GM23338 (cell line): ENCODE measurements at regions not wholly inside any gene's neighbourhood (a gene's known extent, or its start where the extent isn't known, plus 50 kb on each side); places are given as distances from the start of the nearest gene placed in this dataset.
"Not testable (repeated sequence)": the region's sequence is repeated elsewhere in the genome, so short reads cannot be mapped to it uniquely, and the experiment has no call there.

Experiments
- ATAC-seq: fragments of 200-7000 bp; cut with Tn5 transposase; 3 replicates; pipeline ENCODE4 v1.9.1; 2020
- DNase-seq: peaks from one replicate; pipeline ENCODE4 v3.0.0-alpha.2; 2015; ENCODE audit warnings: low spot score
- H2AFZ ChIP-seq: fragments of 200-600 bp; sonication (generic); 2 replicates; pipeline ENCODE4 v1.8.0; 2016; ENCODE audit warnings: antibody characterized with exemption, mild to moderate bottlenecking, moderate library complexity
- H3F3A ChIP-seq: fragments of 200-600 bp; sonication (generic); replicated peaks from 2 replicates; pipeline ENCODE4 v1.8.0; 2017; ENCODE audit warnings: antibody characterized with exemption, mixed run types, low read depth
- H3K27ac ChIP-seq: fragments of 200-600 bp; sonication (generic); 2 replicates; pipeline ENCODE4 v1.6.1; 2016; ENCODE audit warnings: low read depth
- H3K27me3 ChIP-seq: fragments of 200-600 bp; sonication (generic); 2 replicates; pipeline ENCODE4 v1.8.0; 2016; ENCODE audit warnings: mild to moderate bottlenecking, mixed run types, moderate library complexity; ENCODE audit not compliant: insufficient read depth
- H3K36me3 ChIP-seq: fragments of 200-600 bp; sonication (generic); 2 replicates; pipeline ENCODE4 v1.8.0; 2016; ENCODE audit warnings: mild to moderate bottlenecking; ENCODE audit not compliant: insufficient read depth
- H3K4me1 ChIP-seq: fragments of 200-600 bp; sonication (generic); 2 replicates; pipeline ENCODE4 v1.8.0; 2016; ENCODE audit warnings: mild to moderate bottlenecking, moderate library complexity; ENCODE audit not compliant: insufficient read depth
- H3K4me2 ChIP-seq: fragments of 200-600 bp; sonication (generic); 2 replicates; pipeline ENCODE4 v1.7.1; 2017; ENCODE audit warnings: mixed run types
- H3K4me3 ChIP-seq: fragments of 200-600 bp; sonication (generic); 2 replicates; pipeline ENCODE4 v1.6.1; 2016; ENCODE audit warnings: mixed run types
- H3K79me2 ChIP-seq: fragments of 200-600 bp; sonication (generic); replicated peaks from 2 replicates; pipeline ENCODE4 v1.8.0; 2017; ENCODE audit warnings: mild to moderate bottlenecking; ENCODE audit not compliant: insufficient read depth
- H3K9me2 ChIP-seq: fragments of 200-600 bp; sonication (generic); 2 replicates; pipeline ENCODE4 v1.8.0; 2017; ENCODE audit not compliant: insufficient read depth
- H4K20me1 ChIP-seq: fragments of 200-600 bp; sonication (generic); replicated peaks from 2 replicates; pipeline ENCODE4 v1.8.0; 2017; ENCODE audit warnings: mild to moderate bottlenecking; ENCODE audit not compliant: insufficient read depth
- H3K27ac Mint-ChIP-seq: 2 replicates; pipeline ENCODE4 v1.8.0; 2020; ENCODE audit warnings: inconsistent platforms, mild to moderate bottlenecking, moderate library complexity, mixed read lengths
- H3K27me3 Mint-ChIP-seq: 3 replicates; pipeline ENCODE4 v1.8.0; 2022; ENCODE audit warnings: low read depth, mild to moderate bottlenecking, moderate library complexity, mixed read lengths, inconsistent platforms; ENCODE audit not compliant: insufficient read depth, poor library complexity
- H3K36me3 Mint-ChIP-seq: 3 replicates; pipeline ENCODE4 v1.8.0; 2021; ENCODE audit warnings: low read depth, mild to moderate bottlenecking, inconsistent platforms, moderate library complexity, mixed read lengths
- H3K4me1 Mint-ChIP-seq: 3 replicates; pipeline ENCODE4 v1.8.0; 2020; ENCODE audit warnings: mild to moderate bottlenecking, inconsistent platforms, mixed read lengths
- H3K4me3 Mint-ChIP-seq: 3 replicates; pipeline ENCODE4 v1.8.0; 2021; ENCODE audit warnings: moderate library complexity, mild to moderate bottlenecking, inconsistent platforms, mixed read lengths
- H3K9me3 Mint-ChIP-seq: 3 replicates; pipeline ENCODE4 v1.8.0; 2020; ENCODE audit warnings: moderate library complexity, mild to moderate bottlenecking, inconsistent platforms, mixed read lengths
- CREB1 ChIP-seq: fragments of 250-450 bp; sonication (Bioruptor Pico); IDR thresholded peaks from 2 replicates; pipeline ENCODE4 v1.5.0; 2020; ENCODE audit warnings: low read depth, mild to moderate bottlenecking, moderate library complexity
- ZNF114 ChIP-seq: fragments of 250-450 bp; sonication (Bioruptor Pico); IDR thresholded peaks from 2 replicates; pipeline ENCODE4 v1.5.0; 2020; ENCODE audit warnings: mild to moderate bottlenecking, moderate library complexity
- TF ChIP-seq, protein P1 (sequence below): fragments of 250-450 bp; sonication (Bioruptor Pico); IDR thresholded peaks from 2 replicates; pipeline ENCODE4 v1.5.0; 2020; ENCODE audit warnings: mild to moderate bottlenecking, moderate library complexity

DNA sequence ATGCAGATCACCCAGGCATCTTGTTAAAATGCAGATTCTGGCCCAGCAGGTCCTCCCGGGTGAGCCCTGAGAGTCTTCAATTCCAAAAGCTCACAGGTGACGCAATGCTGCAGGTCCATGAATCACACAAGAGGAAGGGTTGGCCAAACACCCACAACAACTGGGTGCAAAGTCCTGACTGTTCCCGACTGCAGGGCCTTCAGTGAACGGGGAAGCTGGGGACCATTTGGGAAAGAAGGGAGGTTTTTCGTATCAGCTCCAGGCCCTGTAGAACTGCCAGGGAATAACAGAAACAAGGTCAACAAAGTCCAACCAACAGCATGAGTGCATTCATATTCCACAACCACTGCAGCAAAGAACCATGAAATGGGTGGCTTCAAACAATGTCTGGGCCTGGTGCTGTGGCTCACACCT is 106.1 kb upstream of the ROPN1B start:
- not testable (repeated sequence) for H3K9me2 ChIP-seq, H3K4me1 ChIP-seq, H3K4me3 ChIP-seq, H2AFZ ChIP-seq, H4K20me1 ChIP-seq, ATAC-seq, H3K79me2 ChIP-seq, H3K27me3 ChIP-seq, H3K4me3 Mint-ChIP-seq, H3K36me3 ChIP-seq, H3F3A ChIP-seq
- peak; percentile 30 for DNase-seq
- TF ChIP-seq ZNF114 (CRISPR knock-in tag) (0 out of 2 replicates have a peak, but pooled peaks have one; percentile 18), CREB1 (0 out of 2 replicates have a peak, but pooled peaks have one; percentile 48)
- TF ChIP-seq, protein P1, sequence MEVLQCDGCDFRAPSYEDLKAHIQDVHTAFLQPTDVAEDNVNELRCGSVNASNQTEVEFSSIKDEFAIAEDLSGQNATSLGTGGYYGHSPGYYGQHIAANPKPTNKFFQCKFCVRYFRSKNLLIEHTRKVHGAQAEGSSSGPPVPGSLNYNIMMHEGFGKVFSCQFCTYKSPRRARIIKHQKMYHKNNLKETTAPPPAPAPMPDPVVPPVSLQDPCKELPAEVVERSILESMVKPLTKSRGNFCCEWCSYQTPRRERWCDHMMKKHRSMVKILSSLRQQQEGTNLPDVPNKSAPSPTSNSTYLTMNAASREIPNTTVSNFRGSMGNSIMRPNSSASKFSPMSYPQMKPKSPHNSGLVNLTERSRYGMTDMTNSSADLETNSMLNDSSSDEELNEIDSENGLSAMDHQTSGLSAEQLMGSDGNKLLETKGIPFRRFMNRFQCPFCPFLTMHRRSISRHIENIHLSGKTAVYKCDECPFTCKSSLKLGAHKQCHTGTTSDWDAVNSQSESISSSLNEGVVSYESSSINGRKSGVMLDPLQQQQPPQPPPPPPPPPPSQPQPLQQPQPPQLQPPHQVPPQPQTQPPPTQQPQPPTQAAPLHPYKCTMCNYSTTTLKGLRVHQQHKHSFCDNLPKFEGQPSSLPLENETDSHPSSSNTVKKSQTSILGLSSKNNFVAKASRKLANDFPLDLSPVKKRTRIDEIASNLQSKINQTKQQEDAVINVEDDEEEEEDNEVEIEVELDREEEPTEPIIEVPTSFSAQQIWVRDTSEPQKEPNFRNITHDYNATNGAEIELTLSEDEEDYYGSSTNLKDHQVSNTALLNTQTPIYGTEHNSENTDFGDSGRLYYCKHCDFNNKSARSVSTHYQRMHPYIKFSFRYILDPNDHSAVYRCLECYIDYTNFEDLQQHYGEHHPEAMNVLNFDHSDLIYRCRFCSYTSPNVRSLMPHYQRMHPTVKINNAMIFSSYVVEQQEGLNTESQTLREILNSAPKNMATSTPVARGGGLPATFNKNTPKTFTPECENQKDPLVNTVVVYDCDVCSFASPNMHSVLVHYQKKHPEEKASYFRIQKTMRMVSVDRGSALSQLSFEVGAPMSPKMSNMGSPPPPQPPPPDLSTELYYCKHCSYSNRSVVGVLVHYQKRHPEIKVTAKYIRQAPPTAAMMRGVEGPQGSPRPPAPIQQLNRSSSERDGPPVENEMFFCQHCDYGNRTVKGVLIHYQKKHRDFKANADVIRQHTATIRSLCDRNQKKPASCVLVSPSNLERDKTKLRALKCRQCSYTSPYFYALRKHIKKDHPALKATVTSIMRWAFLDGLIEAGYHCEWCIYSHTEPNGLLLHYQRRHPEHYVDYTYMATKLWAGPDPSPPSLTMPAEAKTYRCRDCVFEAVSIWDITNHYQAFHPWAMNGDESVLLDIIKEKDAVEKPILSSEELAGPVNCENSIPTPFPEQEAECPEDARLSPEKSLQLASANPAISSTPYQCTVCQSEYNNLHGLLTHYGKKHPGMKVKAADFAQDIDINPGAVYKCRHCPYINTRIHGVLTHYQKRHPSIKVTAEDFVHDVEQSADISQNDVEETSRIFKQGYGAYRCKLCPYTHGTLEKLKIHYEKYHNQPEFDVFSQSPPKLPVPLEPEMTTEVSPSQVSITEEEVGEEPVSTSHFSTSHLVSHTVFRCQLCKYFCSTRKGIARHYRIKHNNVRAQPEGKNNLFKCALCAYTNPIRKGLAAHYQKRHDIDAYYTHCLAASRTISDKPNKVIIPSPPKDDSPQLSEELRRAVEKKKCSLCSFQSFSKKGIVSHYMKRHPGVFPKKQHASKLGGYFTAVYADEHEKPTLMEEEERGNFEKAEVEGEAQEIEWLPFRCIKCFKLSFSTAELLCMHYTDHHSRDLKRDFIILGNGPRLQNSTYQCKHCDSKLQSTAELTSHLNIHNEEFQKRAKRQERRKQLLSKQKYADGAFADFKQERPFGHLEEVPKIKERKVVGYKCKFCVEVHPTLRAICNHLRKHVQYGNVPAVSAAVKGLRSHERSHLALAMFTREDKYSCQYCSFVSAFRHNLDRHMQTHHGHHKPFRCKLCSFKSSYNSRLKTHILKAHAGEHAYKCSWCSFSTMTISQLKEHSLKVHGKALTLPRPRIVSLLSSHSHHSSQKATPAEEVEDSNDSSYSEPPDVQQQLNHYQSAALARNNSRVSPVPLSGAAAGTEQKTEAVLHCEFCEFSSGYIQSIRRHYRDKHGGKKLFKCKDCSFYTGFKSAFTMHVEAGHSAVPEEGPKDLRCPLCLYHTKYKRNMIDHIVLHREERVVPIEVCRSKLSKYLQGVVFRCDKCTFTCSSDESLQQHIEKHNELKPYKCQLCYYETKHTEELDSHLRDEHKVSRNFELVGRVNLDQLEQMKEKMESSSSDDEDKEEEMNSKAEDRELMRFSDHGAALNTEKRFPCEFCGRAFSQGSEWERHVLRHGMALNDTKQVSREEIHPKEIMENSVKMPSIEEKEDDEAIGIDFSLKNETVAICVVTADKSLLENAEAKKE (CRISPR knock-in tag): peak; percentile 96
- Mint-ChIP-seq H3K36me3 (peaks cover 44% of the 10 kb centered on the region), H3K27me3 (peaks cover 11% of the 10 kb centered on the region), H3K9me3 (peaks cover 36% of the 10 kb centered on the region), H3K27ac (peak overlapping the region; percentile 97), H3K4me1 (peaks cover 21% of the 10 kb centered on the region)
- peak overlapping the region; percentile 84; the same call in 1 of the 2 replicates for H3K27ac ChIP-seq
- 0 out of 2 replicates have a peak overlapping the region, but pooled peaks have one; percentile 9 for H3K4me2 ChIP-seq

DNA sequence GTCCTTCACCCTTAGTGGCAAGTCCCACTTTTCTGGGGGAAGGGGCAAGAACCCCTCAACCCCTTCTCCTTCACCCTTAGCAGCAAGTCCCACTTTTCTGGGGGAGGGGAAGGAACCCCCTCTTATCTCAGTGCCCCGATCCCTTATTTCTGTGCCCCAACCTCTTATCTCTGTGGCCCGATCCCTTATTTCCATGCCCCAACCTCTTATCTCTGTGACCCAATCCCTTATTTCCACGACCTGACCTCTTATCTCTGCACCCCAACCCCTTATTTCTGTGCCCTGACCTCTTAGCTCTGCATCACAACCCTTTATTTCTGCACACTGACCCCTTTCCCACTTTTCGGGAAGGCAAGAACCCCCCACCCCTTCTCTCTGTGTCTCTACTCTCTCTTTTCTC is 104.4 kb upstream of the ROPN1B start:
- peaks cover 35% of the 10 kb centered on the region for H3K4me1 Mint-ChIP-seq
- not testable (repeated sequence) for H2AFZ ChIP-seq, H3K4me1 ChIP-seq, H3K79me2 ChIP-seq, H4K20me1 ChIP-seq, H3K9me2 ChIP-seq, ATAC-seq, H3K4me3 ChIP-seq, H3K4me3 Mint-ChIP-seq, DNase-seq, H3K27ac Mint-ChIP-seq, H3K27ac ChIP-seq, H3K27me3 ChIP-seq, H3K36me3 ChIP-seq, H3F3A ChIP-seq, H3K4me2 ChIP-seq
- H3K36me3 Mint-ChIP-seq: peaks cover 44% of the 10 kb centered on the region
- H3K9me3 Mint-ChIP-seq: peaks cover 36% of the 10 kb centered on the region
- peaks cover 11% of the 10 kb centered on the region for H3K27me3 Mint-ChIP-seq

DNA sequence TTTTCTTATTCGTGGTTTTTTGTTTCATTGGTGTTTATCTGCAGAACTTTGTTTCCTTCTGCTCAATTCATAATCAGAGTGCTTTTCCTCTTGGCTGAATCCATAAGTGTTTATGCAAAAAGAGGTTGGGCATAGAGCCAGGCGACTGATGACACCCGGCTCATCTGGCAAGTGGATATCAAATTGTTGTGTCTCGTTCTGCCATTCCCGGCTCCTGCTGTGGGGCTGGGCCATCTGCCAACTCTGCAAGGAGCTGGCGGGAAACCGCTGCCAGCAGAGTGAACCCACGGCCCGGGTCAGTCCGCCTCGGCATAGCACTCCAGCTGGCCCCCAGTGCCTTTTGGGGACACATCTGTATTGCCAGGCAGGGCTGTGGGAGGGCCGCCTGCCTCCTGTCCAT is 83.0 kb upstream of the ROPN1B start:
- not testable (repeated sequence) for H3F3A ChIP-seq, H4K20me1 ChIP-seq, H3K79me2 ChIP-seq, H3K27ac ChIP-seq, H3K4me2 ChIP-seq, H3K27ac Mint-ChIP-seq, H3K36me3 ChIP-seq, DNase-seq, H3K4me3 ChIP-seq, H3K4me3 Mint-ChIP-seq, H3K27me3 Mint-ChIP-seq, H3K4me1 Mint-ChIP-seq, ATAC-seq, H2AFZ ChIP-seq, H3K27me3 ChIP-seq, H3K4me1 ChIP-seq, H3K9me2 ChIP-seq
- Mint-ChIP-seq H3K9me3 (peaks cover 67% of the 10 kb centered on the region), H3K36me3 (peaks cover 56% of the 10 kb centered on the region)

DNA sequence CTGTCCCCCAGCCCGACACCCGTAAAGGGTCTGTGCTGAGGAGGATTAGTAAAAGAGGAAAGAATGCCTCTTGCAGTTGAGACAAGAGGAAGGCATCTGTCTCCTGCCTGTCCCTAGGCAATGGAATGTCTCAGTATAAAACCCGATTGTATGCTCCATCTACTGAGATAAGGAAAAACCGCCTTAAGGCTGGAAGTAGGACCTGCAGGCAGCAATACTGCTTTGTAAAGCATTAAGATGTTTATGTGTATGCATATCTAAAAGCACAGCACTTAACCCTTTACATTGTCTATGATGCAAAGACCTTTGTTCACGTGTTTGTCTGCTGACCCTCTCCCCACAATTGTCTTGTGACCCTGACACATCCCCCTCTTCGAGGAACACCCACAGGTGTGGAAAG is 69.8 kb upstream of the ROPN1B start:
- not testable (repeated sequence) for H3K9me3 Mint-ChIP-seq, H4K20me1 ChIP-seq, H3F3A ChIP-seq

More for the DNA sequence above, 69.8 kb upstream of the ROPN1B start:
- H3K4me2 ChIP-seq, H3K27ac ChIP-seq, H3K27me3 Mint-ChIP-seq, H2AFZ ChIP-seq, H3K4me3 ChIP-seq, H3K79me2 ChIP-seq, H3K27me3 ChIP-seq, DNase-seq, H3K4me1 ChIP-seq, H3K36me3 ChIP-seq, ATAC-seq, H3K4me3 Mint-ChIP-seq, H3K4me1 Mint-ChIP-seq, H3K27ac Mint-ChIP-seq, H3K9me2 ChIP-seq: not testable (repeated sequence)
- peaks cover 20% of the 10 kb centered on the region for H3K36me3 Mint-ChIP-seq
